GM12873 (cell line): ENCODE measurements at regions not wholly inside any gene's neighbourhood (a gene's known extent, or its start where the extent isn't known, plus 50 kb on each side); places are given as distances from the start of the nearest gene placed in this dataset.

ENCODE experiments used
- TF ChIP-seq, protein P1 (sequence below): IDR thresholded peaks from 2 replicates; pipeline ENCODE4 v1.5.1; 2012; ENCODE audit warnings: low read depth, mild to moderate bottlenecking, moderate library complexity, low read length, control low read depth; ENCODE audit not compliant: insufficient read depth; ENCODE audit errors: missing control alignments

GRCh38 chr5:98085593-98085992, 687.9 kb upstream of the RGMB start:
- TF ChIP-seq, protein P1, sequence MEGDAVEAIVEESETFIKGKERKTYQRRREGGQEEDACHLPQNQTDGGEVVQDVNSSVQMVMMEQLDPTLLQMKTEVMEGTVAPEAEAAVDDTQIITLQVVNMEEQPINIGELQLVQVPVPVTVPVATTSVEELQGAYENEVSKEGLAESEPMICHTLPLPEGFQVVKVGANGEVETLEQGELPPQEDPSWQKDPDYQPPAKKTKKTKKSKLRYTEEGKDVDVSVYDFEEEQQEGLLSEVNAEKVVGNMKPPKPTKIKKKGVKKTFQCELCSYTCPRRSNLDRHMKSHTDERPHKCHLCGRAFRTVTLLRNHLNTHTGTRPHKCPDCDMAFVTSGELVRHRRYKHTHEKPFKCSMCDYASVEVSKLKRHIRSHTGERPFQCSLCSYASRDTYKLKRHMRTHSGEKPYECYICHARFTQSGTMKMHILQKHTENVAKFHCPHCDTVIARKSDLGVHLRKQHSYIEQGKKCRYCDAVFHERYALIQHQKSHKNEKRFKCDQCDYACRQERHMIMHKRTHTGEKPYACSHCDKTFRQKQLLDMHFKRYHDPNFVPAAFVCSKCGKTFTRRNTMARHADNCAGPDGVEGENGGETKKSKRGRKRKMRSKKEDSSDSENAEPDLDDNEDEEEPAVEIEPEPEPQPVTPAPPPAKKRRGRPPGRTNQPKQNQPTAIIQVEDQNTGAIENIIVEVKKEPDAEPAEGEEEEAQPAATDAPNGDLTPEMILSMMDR = no peak

GRCh38 chr5:98095072-98095471, 678.4 kb upstream of the RGMB start:
- TF ChIP-seq, protein P1 = no peak

DNA sequence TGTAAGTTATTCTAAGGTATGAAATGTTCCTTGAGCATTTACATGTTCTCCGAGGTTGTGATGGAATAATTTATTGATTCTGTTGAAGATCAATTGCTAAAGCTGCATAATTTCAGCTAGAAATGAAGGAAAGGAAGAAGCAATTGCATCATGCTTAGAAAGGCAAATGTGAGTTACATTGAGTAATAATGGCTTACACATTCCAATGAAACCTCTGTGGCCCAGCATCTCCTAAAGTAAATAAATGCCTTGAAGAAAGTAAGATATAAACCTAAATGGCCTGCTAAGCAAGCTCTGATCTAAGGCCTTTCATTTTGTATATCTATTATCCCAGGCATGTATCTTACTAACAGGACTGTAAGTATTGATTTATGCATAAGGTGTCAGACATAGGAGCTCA, 677.3 kb upstream of the RGMB start:
- TF ChIP-seq, protein P1 = no peak

DNA sequence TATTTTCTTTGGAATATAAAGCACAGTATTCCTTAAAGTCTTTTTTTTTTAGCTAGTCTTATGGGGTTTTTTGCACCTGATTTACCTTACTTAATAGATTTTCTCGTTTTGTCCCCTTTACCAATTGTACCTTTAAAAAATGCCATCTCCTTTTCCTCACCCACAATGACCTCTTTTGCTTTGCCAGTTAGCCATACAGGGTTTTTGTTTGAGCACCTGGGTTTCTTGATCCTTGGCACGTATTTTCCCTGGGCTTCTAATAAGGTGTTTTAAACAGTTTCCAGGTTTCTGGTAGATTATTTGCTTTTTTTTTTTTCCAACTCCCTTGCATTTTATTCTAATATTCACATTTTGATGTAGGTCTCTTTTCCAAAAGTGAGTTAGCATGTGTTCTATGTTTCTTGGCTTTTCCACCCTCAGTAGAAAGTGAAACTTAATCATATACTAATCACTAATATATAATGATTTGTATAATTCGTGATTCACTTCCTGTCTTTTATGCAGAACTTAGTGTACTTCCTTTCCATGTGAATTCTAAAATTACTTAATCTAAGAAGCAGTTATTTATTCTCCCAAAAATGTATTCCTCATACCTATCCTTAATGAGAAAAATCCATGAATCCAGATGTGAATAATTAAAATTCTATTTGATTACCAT, 673.9 kb upstream of the RGMB start:
- TF ChIP-seq, protein P1 = no peak

- TF ChIP-seq, protein P1 = no peak
These were observed 672.3 kb upstream of the RGMB start for GRCh38 chr5:98101131-98101530.

DNA sequence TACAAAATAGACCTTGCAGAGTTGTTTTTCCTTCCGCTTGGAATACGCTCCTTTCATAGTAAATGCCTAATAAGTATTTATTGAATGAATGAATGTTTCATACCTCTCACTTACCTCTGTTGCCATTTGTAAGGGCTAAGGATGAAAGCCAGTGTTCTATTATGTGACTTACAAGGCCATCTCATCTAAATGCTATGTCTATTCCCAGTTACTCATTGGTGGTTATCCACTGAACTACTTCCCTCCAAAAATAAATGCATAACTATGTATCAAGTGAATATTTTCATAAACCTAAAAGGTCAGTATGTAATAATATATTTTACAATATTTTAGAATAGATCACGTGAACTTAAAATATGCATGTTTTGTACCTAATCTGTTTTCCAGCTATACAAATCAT, 670.5 kb upstream of the RGMB start:
- TF ChIP-seq, protein P1 = no peak

- TF ChIP-seq, protein P1 = no peak
These were observed 669.7 kb upstream of the RGMB start for GRCh38 chr5:98103807-98104206.
